IPS-15b (cell line): ENCODE measurements at regions not wholly inside any gene's neighbourhood (a gene's known extent, or its start where the extent isn't known, plus 50 kb on each side); places are given as distances from the start of the nearest gene placed in this dataset.

Experiments used
- H3K27me3 ChIP-seq: one replicate; pipeline ENCODE4 v1.6.1; 2013; ENCODE audit warnings: low read length; ENCODE audit not compliant: control insufficient read depth, insufficient read depth
- H3K36me3 ChIP-seq: one replicate; pipeline ENCODE4 v1.6.1; 2013; ENCODE audit warnings: low read length; ENCODE audit not compliant: control insufficient read depth, insufficient read depth
- H3K4me1 ChIP-seq: one replicate; pipeline ENCODE4 v1.6.1; 2013; ENCODE audit warnings: mild to moderate bottlenecking, low read length; ENCODE audit not compliant: control insufficient read depth, insufficient read depth
- H3K4me3 ChIP-seq: one replicate; pipeline ENCODE4 v1.5.1; 2013; ENCODE audit warnings: low read depth, low read length
- H3K9ac ChIP-seq: one replicate; pipeline ENCODE4 v1.6.1; 2013; ENCODE audit warnings: low read depth, mild to moderate bottlenecking, low read length
- H3K9me3 ChIP-seq: one replicate; pipeline ENCODE4 v1.6.1; 2013; ENCODE audit warnings: mild to moderate bottlenecking, low read length; ENCODE audit not compliant: control insufficient read depth, insufficient read depth

- Histone ChIP-seq H3K9me3 (no peaks in the 10 kb centered on the region), H3K4me3 (no peak overlapping the region), H3K9ac (no peak overlapping the region), H3K27me3 (no peaks in the 10 kb centered on the region), H3K4me1 (peaks cover 6% of the 10 kb centered on the region), H3K36me3 (no peaks in the 10 kb centered on the region)
Measured at GRCh38 chr18:46271488-46271887, 167.3 kb downstream of the HAUS1 start.

GRCh38 chr18:46273861-46274260, 169.7 kb downstream of the HAUS1 start:
- Histone ChIP-seq H3K4me1 (peaks cover 6% of the 10 kb centered on the region), H3K36me3 (no peaks in the 10 kb centered on the region), H3K4me3 (no peak overlapping the region), H3K9me3 (no peaks in the 10 kb centered on the region), H3K27me3 (no peaks in the 10 kb centered on the region), H3K9ac (no peak overlapping the region)

GRCh38 chr18:46274266-46274665, 170.1 kb downstream of the HAUS1 start:
- H3K9ac ChIP-seq: no peak overlapping the region
- H3K9me3 ChIP-seq: no peaks in the 10 kb centered on the region
- peaks cover 6% of the 10 kb centered on the region for H3K4me1 ChIP-seq
- no peaks in the 10 kb centered on the region for H3K36me3 ChIP-seq
- no peak overlapping the region for H3K4me3 ChIP-seq
- no peaks in the 10 kb centered on the region for H3K27me3 ChIP-seq

- peaks cover 6% of the 10 kb centered on the region for H3K4me1 ChIP-seq
- H3K27me3 ChIP-seq: no peaks in the 10 kb centered on the region
- H3K9me3 ChIP-seq: no peaks in the 10 kb centered on the region
- H3K36me3 ChIP-seq: no peaks in the 10 kb centered on the region
- H3K4me3 ChIP-seq: no peak overlapping the region
- H3K9ac ChIP-seq: no peak overlapping the region
Measured at GRCh38 chr18:46275370-46275769, 171.2 kb downstream of the HAUS1 start.

- no peaks in the 10 kb centered on the region for H3K36me3 ChIP-seq
- H3K4me3 ChIP-seq: no peak overlapping the region
- H3K27me3 ChIP-seq: no peaks in the 10 kb centered on the region
- peaks cover 6% of the 10 kb centered on the region for H3K4me1 ChIP-seq
- H3K9me3 ChIP-seq: no peaks in the 10 kb centered on the region
- H3K9ac ChIP-seq: no peak overlapping the region
Measured at GRCh38 chr18:46276748-46277147, 172.6 kb downstream of the HAUS1 start.

GRCh38 chr18:46278481-46279465, 174.6 kb downstream of the HAUS1 start:
- H3K27me3 ChIP-seq: no peaks in the 10 kb centered on the region
- H3K9me3 ChIP-seq: no peaks in the 10 kb centered on the region
- H3K9ac ChIP-seq: no peak overlapping the region
- peaks cover 12% of the 10 kb centered on the region for H3K4me1 ChIP-seq
- no peaks in the 10 kb centered on the region for H3K36me3 ChIP-seq
- no peak overlapping the region for H3K4me3 ChIP-seq

- H3K4me1 ChIP-seq: peaks cover 11% of the 10 kb centered on the region
- no peaks in the 10 kb centered on the region for H3K27me3 ChIP-seq
- H3K36me3 ChIP-seq: no peaks in the 10 kb centered on the region
- H3K9ac ChIP-seq: no peak overlapping the region
- H3K9me3 ChIP-seq: no peaks in the 10 kb centered on the region
- no peak overlapping the region for H3K4me3 ChIP-seq
Measured at GRCh38 chr18:46279673-46280072, 175.5 kb downstream of the HAUS1 start.

- H3K27me3 ChIP-seq: no peaks in the 10 kb centered on the region
- no peaks in the 10 kb centered on the region for H3K9me3 ChIP-seq
- no peak overlapping the region for H3K4me3 ChIP-seq
- no peak overlapping the region for H3K9ac ChIP-seq
- H3K4me1 ChIP-seq: peaks cover 11% of the 10 kb centered on the region
- no peaks in the 10 kb centered on the region for H3K36me3 ChIP-seq
Measured at GRCh38 chr18:46281185-46282176, 177.3 kb downstream of the HAUS1 start.

GRCh38 chr18:46282177-46282570, 178.0 kb downstream of the HAUS1 start:
- peaks cover 11% of the 10 kb centered on the region for H3K4me1 ChIP-seq
- H3K36me3 ChIP-seq: no peaks in the 10 kb centered on the region
- no peak overlapping the region for H3K4me3 ChIP-seq
- no peak overlapping the region for H3K9ac ChIP-seq
- H3K27me3 ChIP-seq: no peaks in the 10 kb centered on the region
- no peaks in the 10 kb centered on the region for H3K9me3 ChIP-seq

GRCh38 chr18:46282646-46283045, 178.5 kb downstream of the HAUS1 start:
- Histone ChIP-seq H3K4me3 (no peak overlapping the region), H3K9me3 (no peaks in the 10 kb centered on the region), H3K27me3 (no peaks in the 10 kb centered on the region), H3K36me3 (no peaks in the 10 kb centered on the region), H3K9ac (no peak overlapping the region), H3K4me1 (peaks cover 11% of the 10 kb centered on the region)

GRCh38 chr18:46283268-46283667, 179.1 kb downstream of the HAUS1 start:
- H3K4me3 ChIP-seq: no peak overlapping the region
- H3K9me3 ChIP-seq: no peaks in the 10 kb centered on the region
- no peak overlapping the region for H3K9ac ChIP-seq
- no peaks in the 10 kb centered on the region for H3K36me3 ChIP-seq
- H3K4me1 ChIP-seq: peaks cover 11% of the 10 kb centered on the region
- no peaks in the 10 kb centered on the region for H3K27me3 ChIP-seq
